ENCODE measurements at regions not wholly inside any gene's neighbourhood (a gene's known extent, or its start where the extent isn't known, plus 50 kb on each side); places are given as distances from the start of the nearest gene placed in this dataset.

GRCh38 chr7:17118412-17118811 lies 180.0 kb upstream of the AHR start:
- POLR2A ChIA-PET = interaction anchor here (1.0 kb wide), 1 partner anchor 9 kb away, joined by 3 read pairs; no protein-coding TSS in a partner anchor

GRCh38 chr7:17120756-17121155 lies 177.7 kb upstream of the AHR start:
- no peak overlapping the region for H3K27ac Mint-ChIP-seq (ENCODE audit: low read depth, unreplicated experiment)
- POLR2A ChIA-PET = interaction anchor here (0.6 to 1.2 kb wide), 3 partner anchors 10 to 178 kb away, joined by 3 to 6 read pairs (median 3); partner anchors contain the start of gene AHR
- peaks cover 14% of the 10 kb centered on the region for H3K4me1 Mint-ChIP-seq (ENCODE audit: insufficient read depth, unreplicated experiment)
- intact Hi-C loops (cut with micrococcal nuclease) = no loop called here
- no TSS peak for BruUV-seq (replicated peaks)
- peaks cover 6% of the 10 kb centered on the region for H3K36me3 Mint-ChIP-seq (ENCODE audit: insufficient read depth, unreplicated experiment)
- H3K9me3 Mint-ChIP-seq (ENCODE audit: unreplicated experiment) = no peaks in the 10 kb centered on the region
- no peaks in the 10 kb centered on the region for H3K27me3 Mint-ChIP-seq (ENCODE audit: insufficient read depth, unreplicated experiment)
- no peak for DNase-seq (ENCODE audit: unreplicated experiment)
- CTCF ChIA-PET = interaction anchor here (1.9 kb wide), 1 partner anchor 12 kb away, joined by 4 read pairs; no protein-coding TSS in a partner anchor
- TF ChIP-seq CTCF (IDR thresholded peaks at IDR 0.05; ENCODE audit: unreplicated experiment) = no peak
- no peak overlapping the region for H3K4me3 Mint-ChIP-seq (ENCODE audit: unreplicated experiment)

More at GRCh38 chr7:17118412-17118811, 180.0 kb upstream of the AHR start:
- H3K4me1 Mint-ChIP-seq (ENCODE audit: insufficient read depth, unreplicated experiment) = peaks cover 13% of the 10 kb centered on the region
- no peak overlapping the region for H3K4me3 Mint-ChIP-seq (ENCODE audit: unreplicated experiment)
- CTCF ChIA-PET = no interaction called here
- no peak overlapping the region for H3K27ac Mint-ChIP-seq (ENCODE audit: low read depth, unreplicated experiment)
- BruUV-seq (replicated peaks) = no TSS peak
- peaks cover 6% of the 10 kb centered on the region for H3K36me3 Mint-ChIP-seq (ENCODE audit: insufficient read depth, unreplicated experiment)
- H3K9me3 Mint-ChIP-seq (ENCODE audit: unreplicated experiment) = no peaks in the 10 kb centered on the region
- DNase-seq (ENCODE audit: unreplicated experiment) = no peak
- H3K27me3 Mint-ChIP-seq (ENCODE audit: insufficient read depth, unreplicated experiment) = no peaks in the 10 kb centered on the region
- no peak for TF ChIP-seq CTCF (IDR thresholded peaks at IDR 0.05; ENCODE audit: unreplicated experiment)
- intact Hi-C loops (cut with micrococcal nuclease) = no loop called here

DNA sequence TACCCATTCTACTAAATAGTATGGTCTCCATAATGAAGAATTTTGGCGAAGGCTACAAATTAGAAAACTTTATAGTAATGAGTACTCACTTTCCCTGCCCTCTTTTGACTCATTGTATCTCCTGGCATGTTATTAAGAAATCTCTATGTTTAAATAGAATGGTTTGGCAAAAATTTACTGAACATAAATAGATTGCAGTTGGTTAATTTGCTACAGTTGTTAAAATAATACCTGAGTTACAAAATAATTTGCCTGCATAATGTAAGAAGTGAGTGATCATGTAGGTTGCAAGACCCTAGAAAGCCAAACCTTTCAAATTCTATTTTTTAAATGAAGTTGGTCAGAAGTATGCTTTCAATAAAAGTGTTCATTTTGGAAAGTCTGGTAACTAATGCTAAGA lies 176.8 kb upstream of the AHR start:
- no peaks in the 10 kb centered on the region for H3K9me3 Mint-ChIP-seq (ENCODE audit: unreplicated experiment)
- DNase-seq (ENCODE audit: unreplicated experiment) = peak; percentile 45
- H3K27ac Mint-ChIP-seq (ENCODE audit: low read depth, unreplicated experiment) = no peak overlapping the region
- H3K4me3 Mint-ChIP-seq (ENCODE audit: unreplicated experiment) = no peak overlapping the region
- no peak for TF ChIP-seq CTCF (IDR thresholded peaks at IDR 0.05; ENCODE audit: unreplicated experiment)
- no TSS peak for BruUV-seq (replicated peaks)
- POLR2A ChIA-PET = interaction anchor here (0.8 kb wide), 1 partner anchor 177 kb away, joined by 3 read pairs; the partner anchor contains the start of gene AHR
- CTCF ChIA-PET = interaction anchor here (0.6 to 1.9 kb wide), 2 partner anchors 12 to 65 kb away, joined by 3 to 4 read pairs; no protein-coding TSS in a partner anchor
- H3K36me3 Mint-ChIP-seq (ENCODE audit: insufficient read depth, unreplicated experiment) = peaks cover 6% of the 10 kb centered on the region
- H3K4me1 Mint-ChIP-seq (ENCODE audit: insufficient read depth, unreplicated experiment) = peaks cover 14% of the 10 kb centered on the region
- no peaks in the 10 kb centered on the region for H3K27me3 Mint-ChIP-seq (ENCODE audit: insufficient read depth, unreplicated experiment)
- intact Hi-C loops (cut with micrococcal nuclease) = no loop called here

GRCh38 chr7:17123020-17123419 lies 175.4 kb upstream of the AHR start:
- intact Hi-C loops (cut with micrococcal nuclease) = no loop called here
- Mint-ChIP-seq H3K4me1 (ENCODE audit: insufficient read depth, unreplicated experiment) (peaks cover 14% of the 10 kb centered on the region), H3K27ac (ENCODE audit: low read depth, unreplicated experiment) (peak overlapping the region; percentile 85), H3K27me3 (ENCODE audit: insufficient read depth, unreplicated experiment) (no peaks in the 10 kb centered on the region), H3K9me3 (ENCODE audit: unreplicated experiment) (no peaks in the 10 kb centered on the region), H3K36me3 (ENCODE audit: insufficient read depth, unreplicated experiment) (peaks cover 6% of the 10 kb centered on the region), H3K4me3 (ENCODE audit: unreplicated experiment) (peak overlapping the region; percentile 6)
- TF ChIP-seq CTCF (IDR thresholded peaks at IDR 0.05; ENCODE audit: unreplicated experiment) = no peak
- peak; percentile 88 for DNase-seq (ENCODE audit: unreplicated experiment)
- ChIA-PET CTCF (no interaction called here), POLR2A (interaction anchor here (0.6 to 1.1 kb wide), 3 partner anchors 15 to 175 kb away, joined by 3 to 5 read pairs (median 3); partner anchors contain the start of gene AHR)
- BruUV-seq (replicated peaks) = no TSS peak
